HG02763 (cell line): ENCODE measurements at regions not wholly inside any gene's neighbourhood (a gene's known extent, or its start where the extent isn't known, plus 50 kb on each side); places are given as distances from the start of the nearest gene placed in this dataset.

ENCODE experiments used
- ATAC-seq: cut with Tn5 transposase; IDR thresholded peaks from one replicate; pipeline ENCODE4 v1.9.1; 2021; ENCODE audit warnings: mild to moderate bottlenecking, moderate library complexity; ENCODE audit not compliant: unreplicated experiment

DNA sequence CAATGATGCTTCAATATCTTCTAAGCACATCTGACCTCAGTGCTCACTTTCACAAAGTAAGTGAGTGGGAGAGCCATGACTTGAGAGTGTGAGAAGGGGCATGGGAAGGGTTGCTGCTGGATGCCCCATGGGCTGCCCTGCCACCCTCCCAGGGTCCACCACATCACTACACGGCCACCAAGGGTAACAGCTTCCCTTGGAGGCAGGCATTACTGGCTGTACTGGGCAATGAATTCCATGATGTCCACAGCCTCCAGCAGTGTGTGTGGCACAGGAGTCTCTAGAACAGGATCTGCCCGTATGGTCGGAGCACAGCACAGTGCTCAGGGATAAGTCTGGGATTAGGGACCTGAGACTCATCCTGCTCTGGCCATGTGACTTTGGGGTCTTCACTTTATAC, 481.0 kb upstream of the MYT1L start:
- ATAC-seq, result no peak

DNA sequence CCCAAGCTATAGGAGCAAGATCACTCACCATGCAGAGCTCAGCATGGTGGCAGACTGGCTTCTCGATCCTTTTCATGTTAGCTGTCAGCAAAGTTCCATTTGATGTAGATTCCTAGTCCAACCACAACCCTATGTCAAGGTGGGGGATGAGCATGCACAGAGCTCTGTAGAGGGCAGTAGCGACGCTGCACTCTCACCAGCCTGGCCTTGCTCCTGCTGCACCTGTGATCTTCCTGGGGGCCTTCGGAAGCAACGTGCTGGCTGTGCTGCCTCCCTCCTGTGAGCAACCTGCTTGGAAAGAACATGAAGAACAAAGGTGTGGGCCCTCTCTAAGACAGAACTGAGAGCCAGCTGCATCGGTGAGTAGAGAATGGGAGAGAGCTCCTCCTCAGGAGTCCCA, 479.4 kb upstream of the MYT1L start:
- no peak for ATAC-seq

DNA sequence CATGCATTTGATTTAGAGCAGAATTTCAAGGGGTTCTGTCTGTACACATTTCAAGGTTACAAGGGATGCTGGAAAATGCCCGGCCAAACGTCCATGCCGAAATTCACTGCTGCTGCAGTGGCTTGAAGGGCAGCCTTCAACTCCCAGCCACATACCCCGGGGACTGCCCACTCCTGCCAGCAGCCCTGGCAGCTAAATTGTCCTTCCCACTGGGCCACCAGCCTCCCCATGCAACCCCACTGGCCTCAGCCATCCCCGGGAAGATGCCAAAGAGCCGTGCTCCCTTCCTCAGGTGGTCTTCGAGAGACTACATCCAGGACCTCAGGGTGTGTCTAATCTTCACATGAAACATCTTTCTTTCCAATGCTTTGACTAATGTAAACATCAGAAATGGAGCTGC, 478.7 kb upstream of the MYT1L start:
- no peak for ATAC-seq

DNA sequence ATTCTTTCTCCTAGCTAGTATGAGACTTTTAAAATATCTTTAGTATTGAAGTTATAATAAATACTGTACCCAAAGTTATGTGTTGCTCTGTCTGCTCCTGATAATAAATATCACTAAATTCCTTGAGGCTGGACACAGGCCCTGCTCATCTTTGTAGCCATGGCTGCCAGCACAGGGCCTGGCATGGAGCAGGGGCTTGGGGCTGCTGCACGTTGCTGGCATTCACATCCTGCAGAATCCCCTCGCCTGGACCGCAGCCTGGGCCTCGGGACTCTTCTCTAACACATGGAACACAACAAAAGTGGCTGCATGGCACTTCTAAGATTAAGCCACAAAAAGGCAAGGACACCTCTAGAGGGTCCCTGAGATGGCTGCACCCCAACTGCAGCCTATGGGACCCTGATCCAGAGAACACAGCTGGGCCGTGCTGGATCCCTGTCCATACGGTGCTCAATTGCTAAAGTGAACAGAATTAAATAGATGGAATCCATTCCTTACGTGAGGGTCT, 477.5 kb upstream of the MYT1L start:
- ATAC-seq, result no peak

DNA sequence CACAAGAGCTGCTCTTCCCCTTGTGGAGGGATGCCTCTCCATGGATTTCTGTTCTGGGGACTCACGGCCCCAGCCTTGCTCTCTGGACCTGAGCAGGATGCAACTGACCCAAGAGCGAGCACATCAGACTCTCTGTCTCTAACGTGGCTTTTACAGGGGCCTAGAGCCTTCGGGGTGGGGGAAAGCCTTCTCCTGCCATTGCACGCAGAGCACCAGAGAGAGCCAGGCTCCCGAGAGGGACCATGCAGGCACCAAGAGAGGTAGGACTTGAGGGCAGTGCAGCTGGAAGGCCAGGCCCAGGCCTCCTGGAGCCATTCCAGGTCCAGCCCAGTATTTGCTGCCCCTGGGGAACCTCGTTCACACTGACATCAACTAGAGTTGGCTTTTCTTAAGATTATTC, 475.6 kb upstream of the MYT1L start:
- ATAC-seq, result no peak

DNA sequence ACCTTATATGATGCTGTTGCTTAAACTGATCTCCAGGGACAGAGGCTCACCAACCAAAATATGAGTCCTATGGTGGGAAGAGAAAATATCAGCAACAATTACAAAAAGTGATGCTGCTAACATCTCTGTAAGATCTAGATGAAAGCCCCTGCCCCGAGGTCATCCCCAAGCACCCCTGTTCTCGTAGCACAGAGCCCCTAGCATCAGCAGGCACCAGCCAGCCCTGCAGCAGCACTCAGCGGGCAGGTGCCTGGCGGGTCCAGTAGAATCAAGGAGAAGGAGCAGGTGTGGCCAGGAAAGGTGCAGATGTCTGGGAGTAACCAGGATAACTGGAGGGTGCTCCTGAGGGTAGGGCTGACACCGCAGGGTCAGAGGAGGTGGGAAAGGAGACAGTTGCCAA, 474.2 kb upstream of the MYT1L start:
- ATAC-seq, result no peak

DNA sequence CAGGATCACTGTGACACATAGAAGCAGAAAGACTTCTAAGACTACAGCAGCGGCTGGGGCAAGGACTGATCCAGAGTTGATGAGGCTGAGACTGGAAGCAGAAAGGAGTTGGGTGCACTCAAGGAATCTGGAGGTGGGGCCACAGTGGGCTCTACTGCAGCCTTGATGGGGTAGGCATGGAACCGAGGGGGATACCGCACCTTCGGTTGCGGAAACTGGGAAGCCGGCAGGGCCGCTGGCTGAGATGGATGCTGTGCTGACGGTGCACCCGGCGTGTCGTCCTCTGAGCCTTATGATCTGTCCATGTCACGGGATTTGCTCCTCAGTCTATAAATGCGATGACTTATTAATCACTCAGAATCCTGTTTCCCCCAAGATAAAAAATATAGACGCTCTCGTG, 473.5 kb upstream of the MYT1L start:
- no peak for ATAC-seq

DNA sequence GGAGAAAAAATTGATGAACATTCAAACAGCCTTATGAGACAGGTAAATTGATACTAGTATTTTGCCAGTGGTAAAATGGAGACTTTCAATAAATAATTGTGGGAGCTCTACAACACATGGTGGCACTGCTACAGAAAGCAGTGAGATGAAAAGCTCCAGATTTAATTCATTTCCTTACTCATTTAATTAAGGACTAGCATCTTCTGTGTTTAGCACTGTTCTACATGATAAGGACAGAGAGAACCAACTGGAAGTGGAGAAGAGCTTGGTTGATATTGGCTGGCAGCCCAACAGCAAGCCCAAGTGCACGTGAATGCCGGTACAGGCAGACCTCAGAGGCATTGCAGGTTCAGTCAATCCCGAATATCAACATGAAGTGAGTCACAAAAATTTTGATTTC, 470.4 kb upstream of the MYT1L start:
- ATAC-seq, result no peak

DNA sequence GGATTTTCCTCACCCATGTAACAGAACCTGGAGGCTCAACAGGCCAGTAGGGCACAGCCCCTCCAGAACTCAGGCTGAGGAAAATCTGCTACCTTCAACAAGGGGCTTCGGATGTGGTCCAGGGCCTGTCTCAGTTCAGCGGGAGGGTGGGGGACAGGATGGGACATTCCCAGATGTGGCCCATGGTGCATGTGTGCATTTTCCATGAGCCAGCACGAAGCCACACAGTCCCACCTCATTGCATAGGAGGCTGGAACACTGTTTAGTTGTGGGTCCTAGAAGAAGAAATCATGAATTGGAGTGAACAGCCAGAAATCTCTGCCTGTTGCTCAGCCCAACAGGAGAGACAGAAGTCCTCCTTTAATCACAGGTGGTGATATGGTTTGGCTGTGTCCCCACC, 469.6 kb upstream of the MYT1L start:
- ATAC-seq, result no peak

DNA sequence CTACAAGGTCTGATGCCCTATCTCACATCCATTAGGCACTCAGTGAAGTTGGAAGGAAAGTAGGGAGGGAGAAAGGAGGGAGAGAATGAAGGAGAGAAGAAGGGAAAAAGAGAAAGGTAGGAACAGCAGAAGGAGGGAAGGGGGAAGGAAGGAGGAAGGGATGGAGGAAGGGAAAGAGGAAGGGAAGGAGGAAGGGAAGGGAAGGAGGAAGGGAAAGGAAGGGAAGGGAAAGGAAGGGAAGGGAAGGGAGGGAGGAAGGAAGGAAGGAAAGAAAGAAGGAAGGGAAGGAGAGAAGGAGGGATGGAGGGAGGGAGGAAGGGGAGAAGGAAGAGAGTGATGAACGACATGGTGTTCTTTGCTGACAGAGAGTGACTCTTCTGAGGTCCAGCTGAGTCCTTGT, 468.9 kb upstream of the MYT1L start:
- ATAC-seq, result no peak

DNA sequence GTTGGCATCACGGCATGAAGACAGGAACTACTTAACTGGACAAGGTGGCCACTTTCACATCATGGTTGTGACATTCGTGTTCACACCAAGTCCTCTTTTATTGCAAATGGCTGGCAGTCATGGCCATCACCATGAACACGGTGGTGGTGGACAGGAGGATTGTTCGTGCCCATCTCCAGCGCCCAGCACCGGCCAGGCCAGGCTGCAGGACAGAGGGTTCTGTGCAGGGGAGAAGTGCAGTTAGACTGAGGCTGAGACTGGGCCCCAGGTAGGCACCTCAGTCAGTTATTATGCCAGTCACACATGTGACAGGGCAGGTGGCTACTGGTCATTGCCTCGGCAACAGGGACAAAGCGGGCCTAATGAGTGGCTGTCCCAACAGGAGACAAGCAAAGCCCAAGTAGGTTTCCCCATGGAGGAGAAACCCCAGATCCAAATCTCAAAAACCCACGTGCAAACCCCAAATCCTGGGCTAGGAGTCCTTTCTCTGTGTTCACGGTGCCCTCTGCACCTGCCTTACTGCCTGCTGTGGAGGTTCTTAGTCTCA, 468.1 kb upstream of the MYT1L start:
- ATAC-seq, result no peak

DNA sequence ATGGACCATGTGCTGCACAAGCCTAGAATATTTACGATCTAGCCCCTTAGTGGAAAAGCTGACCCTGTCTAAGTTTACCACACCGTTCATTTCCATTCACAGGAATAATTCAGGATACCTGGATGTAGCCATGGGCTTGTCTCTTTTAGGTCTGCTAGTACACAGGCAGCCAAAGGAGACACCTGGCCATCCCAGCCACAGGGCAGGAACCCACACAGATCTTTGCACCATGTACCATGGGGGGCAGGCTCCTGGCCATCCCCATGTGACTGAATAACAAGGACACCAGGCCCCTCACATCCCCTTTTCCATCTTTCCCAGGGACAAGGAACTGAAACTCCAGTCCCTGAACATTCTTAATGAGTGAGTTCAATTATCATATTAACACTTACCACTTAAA, 467.3 kb upstream of the MYT1L start:
- ATAC-seq, result no peak

DNA sequence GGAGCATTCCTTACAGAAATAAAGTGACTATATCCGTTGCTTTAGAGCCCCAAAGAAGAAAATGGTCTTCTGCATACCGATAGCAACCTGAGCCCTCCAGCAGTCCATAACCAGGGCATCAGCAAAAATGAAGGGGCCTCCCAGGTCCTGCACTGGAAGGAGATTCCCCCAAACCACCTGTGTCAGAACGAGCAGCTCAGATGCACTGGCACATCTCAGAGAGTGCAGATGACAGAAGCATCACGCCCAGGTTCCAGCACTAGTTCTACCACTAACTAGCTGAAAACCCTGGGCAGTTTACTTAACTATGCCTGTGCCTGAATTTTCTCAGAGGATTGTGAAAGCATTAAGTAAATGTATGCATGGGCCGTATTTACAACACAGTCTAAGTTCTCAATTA, 466.7 kb upstream of the MYT1L start:
- ATAC-seq, result no peak

DNA sequence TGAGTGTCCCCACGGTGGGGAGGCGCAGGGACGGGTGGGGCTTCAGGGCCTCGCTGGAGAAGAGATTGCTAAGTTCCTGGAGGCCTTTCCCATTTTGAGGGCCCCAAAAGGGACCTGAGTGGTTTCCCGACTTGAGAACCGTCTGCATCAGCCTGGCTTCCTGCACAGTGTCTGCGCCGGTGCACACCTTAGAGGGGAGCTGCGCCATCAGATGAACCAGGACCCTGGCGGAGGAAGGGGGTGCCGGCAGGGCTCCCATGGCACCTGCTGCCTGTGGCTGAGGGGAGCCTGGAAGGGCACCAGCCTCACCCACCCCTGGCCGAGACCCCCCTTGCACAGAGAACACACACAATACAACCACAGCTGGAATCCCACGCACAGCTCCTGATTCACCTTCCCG, 465.1 kb upstream of the MYT1L start:
- ATAC-seq, result no peak

DNA sequence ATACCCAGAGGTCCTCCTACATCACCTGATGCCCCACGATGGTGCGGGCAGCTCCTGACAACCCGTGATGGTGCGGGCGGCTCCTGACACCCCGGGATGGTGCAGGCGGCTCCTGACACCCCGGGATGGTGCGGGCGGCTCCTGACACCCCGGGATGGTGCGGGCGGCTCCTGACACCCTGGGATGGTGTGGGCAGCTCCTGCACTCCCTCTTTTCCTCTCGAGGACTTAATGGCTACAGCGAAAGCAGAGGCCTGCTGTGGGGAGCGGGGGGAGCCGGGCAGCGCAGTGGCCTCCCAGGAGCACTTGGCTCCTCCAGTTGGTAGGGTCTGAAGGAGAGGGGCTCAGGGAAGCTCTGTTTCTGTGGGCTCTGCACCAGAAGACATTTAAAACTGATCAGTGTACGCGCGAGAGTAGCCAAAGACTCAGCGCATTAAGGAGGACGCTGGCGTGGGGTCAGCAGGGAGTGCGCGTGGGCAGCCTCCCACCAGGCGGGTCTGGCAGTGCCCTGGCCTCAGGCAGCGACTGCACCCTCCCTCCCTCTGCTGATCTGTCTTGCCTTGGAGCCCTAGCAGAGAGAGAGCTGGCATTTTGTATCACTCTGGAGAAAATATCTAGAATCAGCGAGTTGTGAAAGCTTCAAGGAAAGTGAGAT, 464.5 kb upstream of the MYT1L start:
- ATAC-seq, result no peak

DNA sequence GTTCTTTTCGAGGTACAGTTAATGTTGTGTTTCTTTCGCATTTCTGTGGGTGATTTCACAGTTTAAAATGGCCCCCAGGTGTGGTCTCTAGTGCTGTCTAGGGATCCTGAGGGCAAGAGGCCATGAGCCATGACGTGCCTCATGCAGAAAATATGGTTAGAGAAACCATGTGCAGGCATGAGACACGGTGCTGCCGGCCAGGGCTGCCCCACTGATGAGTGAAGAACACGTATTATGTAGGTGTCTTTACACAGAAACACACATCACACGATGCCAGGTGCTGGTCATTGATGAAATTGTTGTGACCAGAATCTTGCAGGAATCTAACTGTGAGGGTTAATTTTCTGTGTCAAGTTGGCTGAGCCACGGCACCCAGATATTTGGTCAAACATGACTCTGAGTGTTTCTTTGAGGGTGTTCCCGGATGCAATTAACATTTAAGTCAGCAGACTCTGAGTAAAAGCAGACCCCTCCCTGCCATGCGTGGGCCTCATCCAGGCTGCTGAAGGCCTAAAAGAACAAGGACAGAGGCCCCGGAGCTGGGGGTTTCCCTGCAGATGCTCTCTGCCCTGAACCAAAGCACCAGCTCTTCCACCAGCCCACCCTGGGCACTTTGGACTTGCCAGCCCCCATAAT, 463.0 kb upstream of the MYT1L start:
- ATAC-seq, result no peak

DNA sequence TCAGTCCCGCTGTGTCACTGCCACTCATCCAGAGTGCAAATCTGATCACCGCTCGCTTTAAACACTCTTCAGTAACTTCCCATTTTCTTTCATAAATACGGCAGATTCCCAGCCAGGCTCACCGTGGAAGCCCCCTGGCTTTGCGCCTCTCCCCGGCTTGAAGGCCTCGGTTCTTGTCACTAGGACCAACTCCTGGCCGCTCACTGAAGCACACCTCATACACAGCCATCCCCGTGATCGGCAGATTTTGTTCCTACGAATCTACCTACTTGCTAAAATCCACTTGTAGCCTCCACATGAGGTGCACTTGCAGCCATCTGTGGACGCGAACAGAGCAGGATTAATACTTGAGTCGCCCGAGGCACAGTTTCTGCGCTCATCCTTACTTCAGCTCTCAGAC, 462.4 kb upstream of the MYT1L start:
- ATAC-seq, result no peak

DNA sequence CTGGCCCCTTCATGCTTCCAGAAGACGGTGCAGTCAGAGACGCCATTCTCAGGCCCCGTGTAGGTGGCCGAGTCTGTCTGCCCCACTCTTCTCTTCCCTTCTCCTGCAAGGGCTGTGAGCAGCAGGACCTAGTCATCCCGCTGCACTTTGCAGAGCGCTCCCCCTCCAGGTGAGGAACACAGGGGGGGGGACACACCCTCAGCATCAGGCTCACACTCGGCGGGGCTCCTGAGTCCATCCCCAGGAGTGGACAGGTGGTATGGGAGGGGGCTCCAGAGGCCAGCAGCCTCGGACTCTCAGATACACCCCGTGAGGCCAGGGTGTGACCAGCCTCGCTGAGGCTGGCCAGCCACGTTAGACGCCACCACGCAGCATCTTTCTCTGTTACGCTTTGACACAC, 460.5 kb upstream of the MYT1L start:
- no peak for ATAC-seq

DNA sequence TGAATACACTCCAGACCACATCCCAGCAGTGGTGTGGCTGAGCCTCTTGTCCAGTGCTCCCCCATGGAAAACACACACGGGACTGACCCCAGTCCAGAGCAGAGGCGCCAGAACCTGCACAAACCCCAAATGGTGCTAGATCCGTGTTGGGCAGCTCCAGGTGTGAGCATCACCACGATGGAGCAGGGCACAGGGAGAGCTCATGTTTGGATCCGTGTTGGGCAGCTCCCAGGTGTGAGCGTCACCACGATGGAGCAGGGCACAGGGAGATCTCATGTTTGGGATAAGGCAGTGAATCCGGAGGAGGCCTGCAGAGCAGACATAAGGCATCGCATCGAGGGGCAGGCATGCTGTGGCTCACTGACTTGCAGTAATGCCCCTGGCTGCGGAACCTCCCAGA, 460.0 kb upstream of the MYT1L start:
- ATAC-seq, result no peak

DNA sequence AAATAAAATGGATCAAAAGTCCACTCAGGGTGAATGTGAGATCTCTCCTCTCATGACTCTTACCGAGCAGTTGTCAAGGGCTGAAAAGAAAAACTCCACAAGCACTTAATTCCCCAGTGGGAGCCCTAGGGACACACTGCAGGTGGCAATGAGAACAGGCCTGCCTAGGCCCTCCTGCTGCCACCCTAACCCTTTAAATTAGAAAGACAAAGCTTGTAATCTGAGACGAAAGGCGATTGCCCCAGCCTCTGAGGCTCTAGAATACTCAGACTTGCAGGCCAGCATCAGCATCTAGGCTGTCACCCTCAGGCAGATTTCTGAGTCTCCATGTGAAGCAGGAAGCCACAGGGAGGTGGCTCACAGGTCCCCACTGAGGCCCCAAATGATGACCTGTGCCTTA, 457.0 kb upstream of the MYT1L start:
- ATAC-seq, result no peak

DNA sequence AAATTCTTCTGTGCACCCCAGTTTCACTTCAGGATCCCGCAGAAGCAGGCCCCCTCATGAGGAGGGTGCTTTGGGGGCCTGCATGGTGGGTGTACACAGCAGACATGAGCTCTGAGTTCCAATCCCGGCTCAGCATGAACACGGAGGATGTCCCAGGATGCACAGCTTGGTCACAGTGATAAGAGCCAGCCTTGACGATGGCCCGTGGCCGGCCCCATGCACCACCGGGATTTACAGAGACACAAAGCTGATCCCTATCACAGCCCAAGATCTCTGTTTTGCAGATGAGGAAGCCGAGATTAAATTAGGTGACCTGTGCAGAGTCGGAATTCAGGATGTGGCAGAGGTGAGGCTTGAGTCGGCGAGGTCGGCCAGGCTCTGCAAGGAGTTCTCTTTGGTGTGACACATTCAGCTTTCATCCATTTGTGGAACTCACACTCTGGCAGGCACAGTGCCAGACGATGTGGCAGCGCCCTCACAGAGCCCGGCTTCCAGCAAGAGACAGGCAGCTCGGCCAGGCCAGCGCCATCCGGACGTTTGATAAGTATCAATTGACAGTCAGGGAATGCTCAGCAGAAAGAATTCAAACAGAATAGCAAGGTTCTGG, 456.3 kb upstream of the MYT1L start:
- ATAC-seq, result no peak

DNA sequence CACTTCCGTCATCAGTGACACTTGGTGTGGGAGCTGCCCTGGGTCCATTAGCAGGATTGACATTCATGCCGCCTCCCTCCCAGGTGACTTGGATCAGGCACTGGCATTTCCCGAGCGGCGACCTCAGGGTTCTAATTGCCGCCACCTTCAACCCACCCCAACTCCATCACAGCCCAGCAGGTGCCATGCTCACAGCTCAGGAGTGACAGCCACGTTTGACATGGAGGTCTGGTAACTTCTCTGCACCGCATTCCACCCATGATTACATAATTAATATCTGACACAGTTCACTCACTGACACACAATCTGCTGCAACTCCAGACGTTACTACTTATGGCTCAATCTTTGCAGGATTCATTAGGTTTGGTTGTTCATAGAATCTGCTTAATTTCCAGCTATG, 450.9 kb upstream of the MYT1L start:
- ATAC-seq, result no peak
